Mucosa of gallbladder (tissue), 1 donor: ENCODE measurements at regions not wholly inside any gene's neighbourhood (a gene's known extent, or its start where the extent isn't known, plus 50 kb on each side); places are given as distances from the start of the nearest gene placed in this dataset.
"Not testable (repeated sequence)": the region's sequence is repeated elsewhere in the genome, so short reads cannot be mapped to it uniquely, and the experiment has no call there.

Experiments
- DNase-seq: peaks from one replicate; pipeline ENCODE4 v3.0.0-alpha.2; 2020; ENCODE audit warnings: low spot score
- donor health status: DM: no; HTN: no; CAD: no.

- no peak for DNase-seq
These were observed 233.3 kb upstream of the ADGRL4 start for GRCh38 chr1:79239840-79240239.

- no peak for DNase-seq
These were observed 228.9 kb upstream of the ADGRL4 start for GRCh38 chr1:79235301-79236002.

GRCh38 chr1:79232818-79233217, 226.3 kb upstream of the ADGRL4 start:
- DNase-seq: no peak

- not testable (repeated sequence) for DNase-seq
These were observed 224.2 kb upstream of the ADGRL4 start for GRCh38 chr1:79230751-79231150.

GRCh38 chr1:79226963-79227362, 220.4 kb upstream of the ADGRL4 start:
- DNase-seq: no peak

- no peak for DNase-seq
These were observed 218.0 kb upstream of the ADGRL4 start for GRCh38 chr1:79224537-79224936.

- no peak for DNase-seq
These were observed 214.0 kb upstream of the ADGRL4 start for GRCh38 chr1:79220509-79220908.

GRCh38 chr1:79215311-79215710, 208.8 kb upstream of the ADGRL4 start:
- DNase-seq: no peak

GRCh38 chr1:79207786-79208185, 201.3 kb upstream of the ADGRL4 start:
- no peak for DNase-seq

GRCh38 chr1:79207331-79207730, 200.8 kb upstream of the ADGRL4 start:
- no peak for DNase-seq

GRCh38 chr1:79204779-79205479, 198.4 kb upstream of the ADGRL4 start:
- DNase-seq: no peak

- no peak for DNase-seq
These were observed 192.3 kb upstream of the ADGRL4 start for GRCh38 chr1:79198832-79199231.

GRCh38 chr1:79197421-79197820, 190.9 kb upstream of the ADGRL4 start:
- DNase-seq: no peak

- DNase-seq: no peak
These were observed 189.7 kb upstream of the ADGRL4 start for GRCh38 chr1:79196211-79196610.

GRCh38 chr1:79193211-79194079, 186.9 kb upstream of the ADGRL4 start:
- DNase-seq: no peak

GRCh38 chr1:79190074-79190473, 183.5 kb upstream of the ADGRL4 start:
- no peak for DNase-seq

GRCh38 chr1:79188337-79188736, 181.8 kb upstream of the ADGRL4 start:
- DNase-seq: no peak

- no peak for DNase-seq
These were observed 179.7 kb upstream of the ADGRL4 start for GRCh38 chr1:79186260-79186659.

- no peak for DNase-seq
These were observed 171.3 kb upstream of the ADGRL4 start for GRCh38 chr1:79177844-79178243.

GRCh38 chr1:79161077-79161476, 154.5 kb upstream of the ADGRL4 start:
- no peak for DNase-seq

GRCh38 chr1:79155991-79156390, 149.5 kb upstream of the ADGRL4 start:
- DNase-seq: no peak

- DNase-seq: no peak
These were observed 144.7 kb upstream of the ADGRL4 start for GRCh38 chr1:79151006-79151796.
